Activated T-cell treated with anti-CD3 and anti-CD28 coated beads, Interleukin-2, amount 50 U/mL, for 4 hours (primary cell): ENCODE measurements at regions not wholly inside any gene's neighbourhood (a gene's known extent, or its start where the extent isn't known, plus 50 kb on each side); places are given as distances from the start of the nearest gene placed in this dataset.

Experiments used
- ATAC-seq, 2 donors: fragments of 200-7000 bp; cut with Tn5 transposase; one replicate each; pipeline ENCODE4 v1.10.0; 2021
- DNase-seq: peaks from one replicate; pipeline ENCODE4 v3.0.0-alpha.2; 2020
- H3K27me3 Mint-ChIP-seq: one replicate; pipeline ENCODE4 v1.8.0; 2021; ENCODE audit warnings: low read depth, mixed read lengths
- H3K36me3 Mint-ChIP-seq: one replicate; pipeline ENCODE4 v1.8.0; 2022; ENCODE audit warnings: mixed read lengths; ENCODE audit not compliant: insufficient read depth
- H3K4me1 Mint-ChIP-seq: one replicate; pipeline ENCODE4 v1.8.0; 2021; ENCODE audit warnings: low read depth, mixed read lengths
- H3K4me3 Mint-ChIP-seq: one replicate; pipeline ENCODE4 v1.8.0; 2021; ENCODE audit warnings: mild to moderate bottlenecking, moderate library complexity, mixed read lengths
- H3K9me3 Mint-ChIP-seq: one replicate; pipeline ENCODE4 v1.8.0; 2021; ENCODE audit warnings: mixed read lengths

DNA sequence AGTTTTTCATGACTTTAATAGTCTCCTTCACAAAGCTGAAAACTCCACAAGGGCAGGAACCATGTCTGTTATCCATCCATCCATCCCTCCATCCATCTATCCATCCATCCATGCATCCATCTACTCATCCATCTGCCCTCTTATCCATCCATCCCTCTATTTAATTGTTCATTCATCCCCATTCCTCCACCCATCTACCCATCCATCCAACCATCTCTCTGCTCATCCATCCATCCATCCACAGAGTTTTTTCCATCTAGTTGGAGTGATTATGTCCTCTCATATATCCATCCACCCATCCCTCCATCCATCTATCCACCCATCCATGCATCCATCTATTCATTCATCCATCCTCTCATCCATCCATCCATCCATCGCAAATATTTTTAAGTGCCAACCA lies 237.9 kb downstream of the EMX2 start:
- Mint-ChIP-seq H3K4me3 (no peak overlapping the region), H3K36me3 (no peaks in the 10 kb centered on the region), H3K27me3 (no peaks in the 10 kb centered on the region), H3K4me1 (no peaks in the 10 kb centered on the region), H3K9me3 (no peaks in the 10 kb centered on the region)
- no peak for DNase-seq
- ATAC-seq = no peak

DNA sequence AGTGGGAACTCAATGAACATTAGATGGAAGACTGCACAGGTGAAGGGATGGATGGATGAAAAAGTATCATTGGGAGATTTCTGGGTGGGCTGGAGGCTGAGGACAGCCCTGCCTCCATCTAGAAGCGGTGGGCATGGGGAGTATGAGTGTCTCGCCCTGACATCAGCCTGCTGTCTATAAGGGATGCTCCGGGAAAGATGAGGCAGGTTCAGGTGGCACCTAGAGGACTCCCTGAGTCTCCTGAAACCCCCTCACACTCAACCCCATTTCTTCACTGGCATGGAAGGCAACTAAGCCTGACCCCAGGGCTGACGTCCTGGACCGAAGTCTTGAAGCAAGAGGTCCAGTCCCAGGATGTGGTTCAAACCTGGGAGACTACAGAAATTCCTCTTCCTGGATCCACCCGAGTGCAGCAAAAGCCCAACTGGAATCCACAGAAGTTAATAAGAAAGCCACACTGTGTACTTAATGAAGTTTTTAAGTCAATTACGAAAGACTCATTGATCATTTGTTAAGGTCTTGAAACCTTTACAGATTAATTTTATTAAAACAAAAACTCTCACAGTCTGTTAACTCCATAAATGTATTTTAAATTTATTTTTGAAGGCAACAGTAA lies 238.8 kb downstream of the EMX2 start:
- no peaks in the 10 kb centered on the region for H3K27me3 Mint-ChIP-seq
- no peak for DNase-seq
- H3K9me3 Mint-ChIP-seq = no peaks in the 10 kb centered on the region
- no peak overlapping the region for H3K4me3 Mint-ChIP-seq
- no peaks in the 10 kb centered on the region for H3K36me3 Mint-ChIP-seq
- no peak for ATAC-seq
- no peaks in the 10 kb centered on the region for H3K4me1 Mint-ChIP-seq

GRCh38 chr10:117782276-117782675 lies 239.7 kb downstream of the EMX2 start:
- H3K4me3 Mint-ChIP-seq = no peak overlapping the region
- no peaks in the 10 kb centered on the region for H3K4me1 Mint-ChIP-seq
- ATAC-seq (no peak), DNase-seq (no peak)
- no peaks in the 10 kb centered on the region for H3K9me3 Mint-ChIP-seq
- no peaks in the 10 kb centered on the region for H3K36me3 Mint-ChIP-seq
- no peaks in the 10 kb centered on the region for H3K27me3 Mint-ChIP-seq

DNA sequence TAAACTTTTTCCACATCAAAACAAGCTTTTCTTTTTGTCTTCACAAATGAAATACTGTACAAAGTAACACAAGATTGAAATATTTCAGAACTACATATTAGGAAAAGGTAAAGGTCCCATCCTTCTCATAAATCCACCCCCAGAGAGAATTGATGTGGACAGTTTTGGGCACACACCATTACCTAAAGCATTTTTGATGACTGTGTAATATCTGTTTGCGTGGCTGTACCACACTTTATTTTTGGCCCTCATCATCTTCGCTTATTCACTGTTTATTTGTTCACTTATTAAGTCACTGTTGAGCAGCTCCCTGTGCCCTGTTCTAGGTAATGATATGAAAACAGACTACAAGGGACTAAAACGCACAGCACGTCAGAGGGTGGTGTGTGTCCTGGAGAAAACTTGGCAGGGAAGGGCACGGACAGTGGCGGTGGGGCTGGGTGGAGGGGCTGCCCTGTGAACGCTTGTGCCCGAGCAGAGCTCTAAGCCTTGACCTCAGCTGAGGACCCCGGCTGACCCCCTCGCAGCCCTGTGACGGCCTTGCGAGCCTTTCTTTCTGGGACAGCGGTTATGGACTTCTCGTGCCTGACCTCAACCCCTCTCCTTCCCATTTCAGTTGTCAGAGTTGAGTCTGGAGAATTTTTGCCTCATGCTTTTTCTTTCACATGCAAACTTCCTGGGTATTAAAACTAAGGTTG lies 241.3 kb downstream of the EMX2 start:
- Mint-ChIP-seq H3K36me3 (no peaks in the 10 kb centered on the region), H3K4me3 (no peak overlapping the region), H3K27me3 (no peaks in the 10 kb centered on the region), H3K4me1 (no peaks in the 10 kb centered on the region), H3K9me3 (no peaks in the 10 kb centered on the region)
- DNase-seq (no peak), ATAC-seq (no peak)

DNA sequence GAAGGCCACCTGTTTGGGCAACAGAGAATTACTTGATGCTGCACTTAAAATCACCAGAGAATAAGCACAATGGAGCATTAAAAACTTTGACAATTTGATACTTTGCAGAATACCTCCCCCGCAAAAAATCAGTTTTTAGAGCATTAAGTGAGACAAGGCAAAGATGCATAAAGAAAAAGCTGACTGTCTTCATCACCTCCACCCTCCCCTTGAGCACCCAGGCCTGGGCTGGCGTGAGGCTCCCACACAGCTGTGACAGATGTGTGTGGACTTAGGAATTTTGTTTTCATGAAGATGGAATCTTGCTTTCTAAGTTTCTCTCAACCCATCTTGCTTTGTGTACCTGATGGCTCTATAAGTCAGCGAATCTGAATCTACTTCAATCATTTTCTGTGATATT lies 242.2 kb downstream of the EMX2 start:
- no peaks in the 10 kb centered on the region for H3K27me3 Mint-ChIP-seq
- H3K4me1 Mint-ChIP-seq = no peaks in the 10 kb centered on the region
- H3K36me3 Mint-ChIP-seq = no peaks in the 10 kb centered on the region
- H3K4me3 Mint-ChIP-seq = no peak overlapping the region
- no peaks in the 10 kb centered on the region for H3K9me3 Mint-ChIP-seq
- DNase-seq = no peak
- ATAC-seq = no peak

DNA sequence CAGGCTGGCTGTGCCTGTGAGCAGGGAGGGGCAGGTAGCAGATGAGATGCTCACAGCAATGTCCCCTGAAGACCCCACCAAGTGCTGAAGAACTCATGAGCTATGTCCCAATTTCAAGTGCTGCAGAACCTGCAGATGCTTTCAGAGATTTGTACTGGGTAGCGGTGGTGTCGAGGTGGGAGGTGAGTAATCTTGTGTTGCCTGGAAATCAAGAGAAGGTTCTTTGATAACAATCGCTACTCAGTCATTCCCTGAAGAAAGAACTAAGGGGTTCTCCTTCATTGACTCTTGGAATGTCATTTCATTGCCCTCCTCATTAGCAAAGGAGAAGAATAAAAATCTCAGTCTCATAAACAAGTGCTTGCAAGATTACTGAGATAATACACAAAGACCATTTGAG lies 246.4 kb downstream of the EMX2 start:
- no peak overlapping the region for H3K4me3 Mint-ChIP-seq
- no peaks in the 10 kb centered on the region for H3K9me3 Mint-ChIP-seq
- no peaks in the 10 kb centered on the region for H3K4me1 Mint-ChIP-seq
- no peak for DNase-seq
- ATAC-seq = no peak
- no peaks in the 10 kb centered on the region for H3K36me3 Mint-ChIP-seq
- H3K27me3 Mint-ChIP-seq = no peaks in the 10 kb centered on the region

- no peaks in the 10 kb centered on the region for H3K27me3 Mint-ChIP-seq
- no peak overlapping the region for H3K4me3 Mint-ChIP-seq
- ATAC-seq (no peak), DNase-seq (no peak)
- no peaks in the 10 kb centered on the region for H3K4me1 Mint-ChIP-seq
- H3K36me3 Mint-ChIP-seq = no peaks in the 10 kb centered on the region
- H3K9me3 Mint-ChIP-seq = no peaks in the 10 kb centered on the region
Measured at GRCh38 chr10:117790179-117790578, 247.6 kb downstream of the EMX2 start.

DNA sequence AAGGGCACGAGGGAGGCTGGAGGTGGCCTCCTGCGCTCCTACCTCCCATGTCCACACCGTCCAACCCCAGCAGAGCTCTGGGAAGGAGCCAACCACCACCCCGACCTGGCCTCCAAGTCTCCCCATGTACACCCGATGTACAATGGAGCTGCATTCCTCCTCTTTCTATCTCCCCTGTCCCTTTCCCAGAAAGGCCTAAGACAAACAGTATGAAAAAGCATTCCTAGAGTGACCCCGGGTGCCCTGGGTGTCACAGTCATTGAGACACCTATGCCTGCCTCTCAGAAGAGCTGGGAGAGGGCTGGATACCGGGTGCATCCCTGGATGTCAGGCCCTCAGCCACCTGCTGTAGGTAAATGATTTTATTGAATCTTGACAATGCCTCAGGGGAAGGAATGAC lies 248.1 kb downstream of the EMX2 start:
- H3K27me3 Mint-ChIP-seq = peaks cover under 1% of the 10 kb centered on the region
- ATAC-seq = no peak
- no peak overlapping the region for H3K4me3 Mint-ChIP-seq
- DNase-seq = no peak
- H3K4me1 Mint-ChIP-seq = no peaks in the 10 kb centered on the region
- no peaks in the 10 kb centered on the region for H3K36me3 Mint-ChIP-seq
- no peaks in the 10 kb centered on the region for H3K9me3 Mint-ChIP-seq

- ATAC-seq (no peak), DNase-seq (no peak)
- Mint-ChIP-seq H3K4me3 (no peak overlapping the region), H3K27me3 (peaks cover 4% of the 10 kb centered on the region), H3K9me3 (no peaks in the 10 kb centered on the region), H3K36me3 (no peaks in the 10 kb centered on the region), H3K4me1 (no peaks in the 10 kb centered on the region)
Measured at GRCh38 chr10:117792214-117792613, 249.7 kb downstream of the EMX2 start.

GRCh38 chr10:117796130-117796745 lies 250.5 kb downstream of the RAB11FIP2 start:
- H3K4me3 Mint-ChIP-seq = no peak overlapping the region
- ATAC-seq (no peak), DNase-seq (no peak)
- H3K36me3 Mint-ChIP-seq = no peaks in the 10 kb centered on the region
- no peaks in the 10 kb centered on the region for H3K9me3 Mint-ChIP-seq
- no peaks in the 10 kb centered on the region for H3K4me1 Mint-ChIP-seq
- peaks cover 4% of the 10 kb centered on the region for H3K27me3 Mint-ChIP-seq

GRCh38 chr10:117797296-117797695 lies 249.4 kb downstream of the RAB11FIP2 start:
- H3K4me3 Mint-ChIP-seq = no peak overlapping the region
- no peaks in the 10 kb centered on the region for H3K9me3 Mint-ChIP-seq
- peaks cover 7% of the 10 kb centered on the region for H3K27me3 Mint-ChIP-seq
- H3K4me1 Mint-ChIP-seq = no peaks in the 10 kb centered on the region
- no peaks in the 10 kb centered on the region for H3K36me3 Mint-ChIP-seq
- no peak for ATAC-seq
- no peak for DNase-seq

DNA sequence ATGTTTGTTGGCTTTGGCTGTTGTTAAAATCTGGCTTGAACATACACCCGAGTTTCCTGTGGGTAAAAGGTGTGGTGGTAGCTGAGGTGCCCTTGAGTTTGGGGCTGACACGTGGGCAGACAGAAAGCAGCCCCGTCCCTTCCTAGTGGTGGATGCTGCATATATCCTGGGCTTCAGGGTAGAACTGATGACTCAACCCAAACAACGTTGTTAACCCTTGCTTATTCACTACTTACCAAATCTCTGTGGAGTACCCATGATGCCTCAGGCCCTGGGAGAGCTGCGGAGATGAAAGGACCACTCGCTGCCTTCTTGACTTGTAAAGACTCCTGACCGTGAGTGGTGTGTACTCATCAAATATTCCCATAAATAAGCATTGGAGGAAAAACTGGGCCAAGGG lies 245.1 kb downstream of the RAB11FIP2 start:
- Mint-ChIP-seq H3K27me3 (peaks cover 5% of the 10 kb centered on the region), H3K36me3 (no peaks in the 10 kb centered on the region), H3K4me1 (no peaks in the 10 kb centered on the region), H3K9me3 (no peaks in the 10 kb centered on the region), H3K4me3 (no peak overlapping the region)
- ATAC-seq = no peak
- DNase-seq = no peak

GRCh38 chr10:117804470-117805011 lies 242.2 kb downstream of the RAB11FIP2 start:
- H3K4me1 Mint-ChIP-seq = no peaks in the 10 kb centered on the region
- H3K9me3 Mint-ChIP-seq = peaks cover 5% of the 10 kb centered on the region
- DNase-seq (no peak), ATAC-seq (no peak)
- no peak overlapping the region for H3K4me3 Mint-ChIP-seq
- no peaks in the 10 kb centered on the region for H3K36me3 Mint-ChIP-seq
- peaks cover 5% of the 10 kb centered on the region for H3K27me3 Mint-ChIP-seq

GRCh38 chr10:117805139-117805538 lies 241.6 kb downstream of the RAB11FIP2 start:
- Mint-ChIP-seq H3K27me3 (peaks cover 5% of the 10 kb centered on the region), H3K36me3 (no peaks in the 10 kb centered on the region), H3K4me3 (no peak overlapping the region), H3K9me3 (peaks cover 5% of the 10 kb centered on the region), H3K4me1 (no peaks in the 10 kb centered on the region)
- ATAC-seq (no peak), DNase-seq (no peak)

DNA sequence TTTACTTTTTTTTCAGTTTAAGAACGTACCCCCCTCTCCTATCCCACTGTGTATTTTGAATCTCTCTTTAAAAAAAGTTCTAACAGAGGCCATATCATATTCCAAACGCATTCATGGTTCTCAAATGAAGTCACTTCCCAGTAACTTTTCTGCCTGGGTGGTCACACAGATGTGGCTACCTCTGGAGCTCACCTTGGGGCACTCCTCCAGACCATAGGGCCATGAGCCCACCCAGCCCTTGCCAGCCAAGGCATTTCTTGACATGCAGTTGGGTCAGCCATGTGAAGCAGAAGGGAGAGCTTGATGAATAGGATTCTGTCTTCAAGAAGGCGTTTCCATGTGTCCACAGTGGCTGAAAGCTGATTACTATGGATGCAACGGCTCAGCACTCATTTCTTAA lies 239.3 kb downstream of the RAB11FIP2 start:
- no peak for DNase-seq
- Mint-ChIP-seq H3K36me3 (no peaks in the 10 kb centered on the region), H3K27me3 (peaks cover 2% of the 10 kb centered on the region), H3K4me1 (no peaks in the 10 kb centered on the region), H3K4me3 (no peak overlapping the region), H3K9me3 (peaks cover 5% of the 10 kb centered on the region)
- no peak for ATAC-seq
